H1 (cell line): ENCODE measurements at regions not wholly inside any gene's neighbourhood (a gene's known extent, or its start where the extent isn't known, plus 50 kb on each side); places are given as distances from the start of the nearest gene placed in this dataset.
"Not testable (repeated sequence)": the region's sequence is repeated elsewhere in the genome, so short reads cannot be mapped to it uniquely, and the experiment has no call there.

ENCODE experiments used
- BRCA1 ChIP-seq: IDR thresholded peaks from 2 replicates; pipeline ENCODE4 v1.6.1; 2012; ENCODE audit warnings: low read depth, low read length, improper control_type of control experiment
- HDAC6 ChIP-seq: IDR thresholded peaks from one replicate; pipeline ENCODE4 v1.7.1; 2012; ENCODE audit warnings: low read depth, mild to moderate bottlenecking, inconsistent platforms, low read length, moderate library complexity
- JUN ChIP-seq: IDR thresholded peaks from 2 replicates; pipeline ENCODE4 v1.6.1; 2011; ENCODE audit warnings: low read depth, mild to moderate bottlenecking, improper control_type of control experiment, low read length
- JUND ChIP-seq: IDR thresholded peaks from 2 replicates; pipeline ENCODE4 v1.6.1; 2011; ENCODE audit warnings: mild to moderate bottlenecking, improper control_type of control experiment, low read length
- KDM4A ChIP-seq: IDR thresholded peaks from one replicate; pipeline ENCODE4 v1.7.1; 2012; ENCODE audit warnings: low read depth, mild to moderate bottlenecking, moderate library complexity, low read length, inconsistent platforms; ENCODE audit not compliant: severe bottlenecking
- POLR2A ChIP-seq, 2 experiments: IDR thresholded peaks; 1 replicate in 1 of 2; 2 replicates in 1 of 2; pipeline ENCODE4 v1.6.1; 2011; ENCODE audit warnings: low read depth in 2 of 2, low read length in 2 of 2, mild to moderate bottlenecking in 2 of 2; ENCODE audit errors: control extremely low read depth in 1 of 2
- RAD21 ChIP-seq, 2 experiments: IDR thresholded peaks in 1 of 2; conservative IDR thresholded peaks in 1 of 2; 2 replicates each; pipeline ENCODE4 v1.6.1; 2011; ENCODE audit warnings: low read depth in 2 of 2, low read length in 2 of 2, improper control_type of control experiment in 1 of 2, inconsistent platforms in 1 of 2, mild to moderate bottlenecking in 1 of 2, moderate library complexity in 1 of 2
- TBP ChIP-seq: IDR thresholded peaks from 2 replicates; pipeline ENCODE4 v1.6.1; 2011; ENCODE audit warnings: low read depth, low read length, improper control_type of control experiment
- TF ChIP-seq, protein P1 (sequence below): IDR thresholded peaks from 2 replicates; pipeline ENCODE4 v1.6.1; 2012; ENCODE audit warnings: low read length, inconsistent platforms
- TF ChIP-seq, protein P2 (sequence below), 3 experiments: IDR thresholded peaks; 1 replicate in 2 of 3; 2 replicates in 1 of 3; pipeline versions ENCODE4 v1.5.1 to v1.6.1; 2011; ENCODE audit warnings: low read length in 3 of 3, mild to moderate bottlenecking in 3 of 3, inconsistent platforms in 2 of 3, low read depth in 1 of 3, moderate library complexity in 1 of 3; ENCODE audit not compliant: insufficient read depth in 1 of 3; ENCODE audit errors: control extremely low read depth in 1 of 3

- not testable (repeated sequence) for TF ChIP-seq JUN; JUND; TBP; BRCA1; KDM4A; HDAC6; POLR2A (IDR thresholded peaks at IDR 0.05; ENCODE audit: control extremely low read depth in 1 of 2, low read depth in 2 of 2, low read length in 2 of 2); RAD21 (IDR thresholded peaks at IDR 0.05 in 1 of 2, conservative IDR thresholded peaks at IDR 0.05 in 1 of 2; ENCODE audit: low read depth in 2 of 2, low read length in 2 of 2)
- TF ChIP-seq, protein P1, sequence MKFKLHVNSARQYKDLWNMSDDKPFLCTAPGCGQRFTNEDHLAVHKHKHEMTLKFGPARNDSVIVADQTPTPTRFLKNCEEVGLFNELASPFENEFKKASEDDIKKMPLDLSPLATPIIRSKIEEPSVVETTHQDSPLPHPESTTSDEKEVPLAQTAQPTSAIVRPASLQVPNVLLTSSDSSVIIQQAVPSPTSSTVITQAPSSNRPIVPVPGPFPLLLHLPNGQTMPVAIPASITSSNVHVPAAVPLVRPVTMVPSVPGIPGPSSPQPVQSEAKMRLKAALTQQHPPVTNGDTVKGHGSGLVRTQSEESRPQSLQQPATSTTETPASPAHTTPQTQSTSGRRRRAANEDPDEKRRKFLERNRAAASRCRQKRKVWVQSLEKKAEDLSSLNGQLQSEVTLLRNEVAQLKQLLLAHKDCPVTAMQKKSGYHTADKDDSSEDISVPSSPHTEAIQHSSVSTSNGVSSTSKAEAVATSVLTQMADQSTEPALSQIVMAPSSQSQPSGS, result not testable (repeated sequence)
- TF ChIP-seq, protein P2, sequence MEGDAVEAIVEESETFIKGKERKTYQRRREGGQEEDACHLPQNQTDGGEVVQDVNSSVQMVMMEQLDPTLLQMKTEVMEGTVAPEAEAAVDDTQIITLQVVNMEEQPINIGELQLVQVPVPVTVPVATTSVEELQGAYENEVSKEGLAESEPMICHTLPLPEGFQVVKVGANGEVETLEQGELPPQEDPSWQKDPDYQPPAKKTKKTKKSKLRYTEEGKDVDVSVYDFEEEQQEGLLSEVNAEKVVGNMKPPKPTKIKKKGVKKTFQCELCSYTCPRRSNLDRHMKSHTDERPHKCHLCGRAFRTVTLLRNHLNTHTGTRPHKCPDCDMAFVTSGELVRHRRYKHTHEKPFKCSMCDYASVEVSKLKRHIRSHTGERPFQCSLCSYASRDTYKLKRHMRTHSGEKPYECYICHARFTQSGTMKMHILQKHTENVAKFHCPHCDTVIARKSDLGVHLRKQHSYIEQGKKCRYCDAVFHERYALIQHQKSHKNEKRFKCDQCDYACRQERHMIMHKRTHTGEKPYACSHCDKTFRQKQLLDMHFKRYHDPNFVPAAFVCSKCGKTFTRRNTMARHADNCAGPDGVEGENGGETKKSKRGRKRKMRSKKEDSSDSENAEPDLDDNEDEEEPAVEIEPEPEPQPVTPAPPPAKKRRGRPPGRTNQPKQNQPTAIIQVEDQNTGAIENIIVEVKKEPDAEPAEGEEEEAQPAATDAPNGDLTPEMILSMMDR (IDR thresholded peaks at IDR 0.05; ENCODE audit: control extremely low read depth in 1 of 3, insufficient read depth in 1 of 3, low read depth in 1 of 3, low read length in 3 of 3), result not testable (repeated sequence)
These were observed 194.2 kb downstream of the NPIPB11 start for GRCh38 chr16:29212084-29213027.
